GM12872 (cell line): ENCODE measurements at regions not wholly inside any gene's neighbourhood (a gene's known extent, or its start where the extent isn't known, plus 50 kb on each side); places are given as distances from the start of the nearest gene placed in this dataset.

ENCODE experiments used
- TF ChIP-seq, protein P1 (sequence below): IDR thresholded peaks from 3 replicates; pipeline ENCODE4 v1.5.1; 2011; ENCODE audit warnings: low read depth, mild to moderate bottlenecking, low read length, moderate library complexity; ENCODE audit not compliant: insufficient read depth

DNA sequence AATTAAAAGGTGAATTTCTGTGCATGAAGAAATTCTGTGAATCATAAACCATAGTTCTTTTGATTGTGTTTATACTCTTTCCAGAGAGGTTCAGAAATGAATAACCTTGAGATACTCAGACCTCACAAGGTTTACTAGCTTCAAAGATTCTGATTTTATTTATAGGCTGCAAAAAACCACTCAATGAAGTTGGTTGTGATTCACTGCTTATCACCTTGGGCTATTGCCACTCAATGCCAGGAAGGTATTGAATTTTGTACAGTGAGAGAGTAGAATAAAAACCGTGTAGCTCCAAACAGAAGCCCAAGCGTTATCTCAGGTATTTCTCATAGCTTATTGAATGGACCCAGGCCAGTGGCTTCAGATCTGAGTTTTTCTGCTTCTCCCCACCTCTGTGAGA, 118.7 kb downstream of the FHIP1A start:
- TF ChIP-seq, protein P1, sequence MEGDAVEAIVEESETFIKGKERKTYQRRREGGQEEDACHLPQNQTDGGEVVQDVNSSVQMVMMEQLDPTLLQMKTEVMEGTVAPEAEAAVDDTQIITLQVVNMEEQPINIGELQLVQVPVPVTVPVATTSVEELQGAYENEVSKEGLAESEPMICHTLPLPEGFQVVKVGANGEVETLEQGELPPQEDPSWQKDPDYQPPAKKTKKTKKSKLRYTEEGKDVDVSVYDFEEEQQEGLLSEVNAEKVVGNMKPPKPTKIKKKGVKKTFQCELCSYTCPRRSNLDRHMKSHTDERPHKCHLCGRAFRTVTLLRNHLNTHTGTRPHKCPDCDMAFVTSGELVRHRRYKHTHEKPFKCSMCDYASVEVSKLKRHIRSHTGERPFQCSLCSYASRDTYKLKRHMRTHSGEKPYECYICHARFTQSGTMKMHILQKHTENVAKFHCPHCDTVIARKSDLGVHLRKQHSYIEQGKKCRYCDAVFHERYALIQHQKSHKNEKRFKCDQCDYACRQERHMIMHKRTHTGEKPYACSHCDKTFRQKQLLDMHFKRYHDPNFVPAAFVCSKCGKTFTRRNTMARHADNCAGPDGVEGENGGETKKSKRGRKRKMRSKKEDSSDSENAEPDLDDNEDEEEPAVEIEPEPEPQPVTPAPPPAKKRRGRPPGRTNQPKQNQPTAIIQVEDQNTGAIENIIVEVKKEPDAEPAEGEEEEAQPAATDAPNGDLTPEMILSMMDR = no peak

DNA sequence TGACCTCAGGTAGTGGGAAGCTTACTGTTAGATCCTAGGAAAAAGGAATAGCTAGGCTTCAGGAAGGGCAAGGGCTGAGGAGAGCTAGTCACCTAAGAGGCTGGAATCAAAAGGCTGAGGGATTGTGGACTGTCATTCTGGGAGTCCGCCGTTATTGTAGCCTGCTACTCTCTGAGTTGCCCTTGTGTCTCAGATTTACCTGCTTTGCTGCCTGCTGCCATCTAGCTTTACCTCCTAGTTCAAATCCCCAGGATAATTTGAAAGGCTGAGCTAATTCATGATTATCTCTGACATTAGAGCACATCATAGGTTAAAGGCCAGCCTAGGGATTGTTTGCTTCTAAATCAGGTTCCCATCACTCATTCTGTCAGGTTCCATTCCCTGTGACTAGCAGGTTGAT, 120.2 kb downstream of the FHIP1A start:
- TF ChIP-seq, protein P1 = no peak

DNA sequence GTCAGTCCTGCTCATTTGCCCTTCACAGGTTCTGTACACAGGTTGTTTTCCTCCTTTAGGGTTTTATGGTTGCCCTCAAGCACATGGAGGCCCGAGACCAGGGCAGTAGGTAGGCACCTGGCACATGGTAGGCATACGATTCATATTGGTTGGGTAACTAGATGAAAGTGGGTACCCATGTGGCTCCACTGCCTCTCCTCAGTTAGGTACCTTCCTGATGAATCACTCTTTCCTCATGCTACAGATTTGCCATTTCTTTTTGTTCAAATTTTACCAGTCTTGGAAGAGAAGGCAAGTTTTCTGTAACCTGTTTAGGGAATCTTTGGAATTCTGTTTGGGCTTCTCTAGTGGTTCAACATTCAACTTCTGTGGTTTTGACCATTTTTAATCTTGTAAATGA, 121.3 kb downstream of the FHIP1A start:
- TF ChIP-seq, protein P1 = no peak

- TF ChIP-seq, protein P1 = 0 out of 3 replicates have a peak, but pooled peaks have one; percentile 16
Observed at GRCh38 chr4:151530783-151531182, 121.8 kb downstream of the FHIP1A start.

DNA sequence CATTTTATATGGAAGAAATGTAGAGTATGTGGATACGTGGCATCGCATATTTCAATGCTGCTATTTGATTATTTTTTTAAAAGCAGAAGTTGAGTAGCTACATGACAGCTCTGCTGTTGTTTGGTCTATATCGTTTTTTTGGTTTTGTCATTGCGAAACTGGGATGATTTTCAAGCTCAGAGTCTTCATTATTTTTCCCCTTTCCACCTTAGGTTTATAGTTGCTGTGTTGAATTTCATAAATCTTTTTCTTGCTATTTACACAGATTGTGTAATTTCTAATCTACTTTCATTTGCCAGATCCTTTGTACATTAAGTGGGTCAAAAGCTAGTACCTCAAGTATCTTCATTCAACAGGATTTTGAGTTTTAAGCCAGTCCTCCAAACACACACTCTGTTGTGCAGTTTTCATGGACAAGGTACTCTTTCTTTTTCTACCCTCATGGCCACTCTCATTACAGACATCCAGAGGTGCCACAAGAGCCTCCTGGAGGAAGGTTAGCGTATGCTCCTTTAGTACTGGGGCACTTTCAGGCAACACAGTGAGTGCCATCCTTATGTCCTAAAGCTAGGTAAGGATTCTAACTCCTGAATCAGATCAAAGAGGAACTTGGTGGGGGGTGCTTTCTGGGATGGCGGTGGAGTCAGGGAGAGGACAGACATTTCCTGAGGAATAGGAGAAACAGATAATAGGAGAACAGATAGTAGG, 123.2 kb downstream of the FHIP1A start:
- TF ChIP-seq, protein P1 = no peak

- TF ChIP-seq, protein P1 = no peak
Observed at GRCh38 chr4:151534195-151534594, 125.2 kb downstream of the FHIP1A start.

DNA sequence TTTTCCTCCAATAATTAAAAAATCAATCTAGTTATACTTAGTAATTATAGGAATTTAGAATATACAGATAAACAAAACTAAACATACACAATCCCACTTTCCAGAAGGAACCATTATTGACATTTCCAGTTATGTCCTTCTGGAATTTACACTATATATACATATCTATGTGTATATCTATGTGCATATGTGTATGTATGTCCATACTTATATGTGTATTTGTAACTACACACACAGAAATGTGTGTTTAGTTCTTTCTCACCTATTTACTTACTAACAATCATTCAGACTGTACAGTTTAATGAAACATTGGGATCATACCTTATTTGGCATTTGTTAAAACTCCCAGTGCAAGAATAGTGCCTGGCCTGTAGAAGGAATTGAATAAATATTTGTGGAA, 126.4 kb downstream of the FHIP1A start:
- TF ChIP-seq, protein P1 = no peak
